ENCODE measurements at regions not wholly inside any gene's neighbourhood (a gene's known extent, or its start where the extent isn't known, plus 50 kb on each side); places are given as distances from the start of the nearest gene placed in this dataset.

GRCh38 chr2:210860276-210860675 lies 303.9 kb downstream of the CPS1 start:
- TF ChIP-seq POLR2A (IDR thresholded peaks at IDR 0.05; ENCODE audit: low read depth, low read length), result no peak
- TF ChIP-seq POLR2AphosphoS5 (IDR thresholded peaks at IDR 0.05; ENCODE audit: low read depth, low read length), result no peak
- no peak for TF ChIP-seq TAF1 (IDR thresholded peaks at IDR 0.05; ENCODE audit: borderline replicate concordance, low read depth, low read length)

Measured in GM12892 (cell line).